WERI-Rb-1 (cell line): ENCODE measurements at regions not wholly inside any gene's neighbourhood (a gene's known extent, or its start where the extent isn't known, plus 50 kb on each side); places are given as distances from the start of the nearest gene placed in this dataset.

Experiments
- DNase-seq: peaks from one replicate; pipeline ENCODE4 v3.0.0-alpha.2; 2020
- H3K27ac ChIP-seq: fragments of 250-450 bp; sonication (Bioruptor Pico); 2 replicates; pipeline ENCODE4 v1.5.1; 2020; ENCODE audit warnings: mild to moderate bottlenecking, moderate library complexity
- H3K27me3 ChIP-seq: fragments of 250-450 bp; sonication (Bioruptor Pico); 2 replicates; pipeline ENCODE4 v1.5.1; 2021; ENCODE audit warnings: mild to moderate bottlenecking, low read depth, moderate library complexity; ENCODE audit not compliant: insufficient read depth, severe bottlenecking
- H3K36me3 ChIP-seq: fragments of 250-450 bp; sonication (Bioruptor Pico); 2 replicates; pipeline ENCODE4 v1.5.1; 2020; ENCODE audit warnings: mild to moderate bottlenecking, moderate library complexity
- H3K4me3 ChIP-seq: 2 replicates; pipeline ENCODE4 v1.5.1; 2011; ENCODE audit warnings: low read depth, mild to moderate bottlenecking, control low read depth, low read length
- H3K9me3 ChIP-seq: fragments of 250-450 bp; sonication (Bioruptor Pico); 2 replicates; pipeline ENCODE4 v1.5.1; 2021; ENCODE audit warnings: mild to moderate bottlenecking, moderate library complexity; ENCODE audit not compliant: severe bottlenecking
- TF ChIP-seq, protein P1 (sequence below): IDR thresholded peaks from 2 replicates; pipeline ENCODE4 v1.5.1; 2011; ENCODE audit warnings: low read depth, mild to moderate bottlenecking, control low read depth, inconsistent platforms, low read length

DNA sequence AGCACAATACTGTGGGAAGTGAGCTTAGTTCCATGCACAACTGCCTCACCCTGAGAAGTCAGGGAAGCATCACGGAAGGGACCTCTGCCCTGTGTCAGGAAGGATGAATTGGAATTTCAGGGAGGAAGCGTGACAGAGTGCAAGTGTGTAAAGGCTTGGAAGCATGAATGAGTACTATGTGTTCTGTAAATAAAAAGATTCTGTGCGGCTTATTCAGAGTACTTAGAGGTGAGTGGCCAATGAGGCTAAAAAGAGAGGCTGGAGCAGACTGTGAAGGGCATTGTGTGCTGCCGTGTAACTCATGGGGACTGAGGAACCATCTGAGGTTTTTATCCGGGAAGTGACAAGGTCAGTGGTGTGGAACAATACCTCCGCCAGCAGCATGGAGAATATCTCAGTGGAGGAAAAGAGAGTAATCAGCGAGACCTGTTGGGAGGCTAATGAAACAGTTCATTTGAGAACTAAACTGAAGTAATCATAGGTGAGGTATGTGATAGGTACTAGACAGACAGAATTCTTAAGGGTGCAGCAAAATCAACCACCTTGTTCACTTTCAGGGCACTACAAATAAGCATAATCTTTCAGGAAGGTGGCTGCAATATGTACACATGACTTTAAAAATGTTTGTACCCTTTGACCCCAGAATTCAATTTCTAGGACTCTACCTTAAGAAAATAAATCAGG lies 64.9 kb upstream of the SPRED1 start:
- Histone ChIP-seq H3K36me3 (no peaks in the 10 kb centered on the region), H3K27me3 (no peaks in the 10 kb centered on the region), H3K27ac (no peak overlapping the region), H3K9me3 (no peaks in the 10 kb centered on the region), H3K4me3 (no peak overlapping the region)
- DNase-seq, result no peak
- TF ChIP-seq, protein P1, sequence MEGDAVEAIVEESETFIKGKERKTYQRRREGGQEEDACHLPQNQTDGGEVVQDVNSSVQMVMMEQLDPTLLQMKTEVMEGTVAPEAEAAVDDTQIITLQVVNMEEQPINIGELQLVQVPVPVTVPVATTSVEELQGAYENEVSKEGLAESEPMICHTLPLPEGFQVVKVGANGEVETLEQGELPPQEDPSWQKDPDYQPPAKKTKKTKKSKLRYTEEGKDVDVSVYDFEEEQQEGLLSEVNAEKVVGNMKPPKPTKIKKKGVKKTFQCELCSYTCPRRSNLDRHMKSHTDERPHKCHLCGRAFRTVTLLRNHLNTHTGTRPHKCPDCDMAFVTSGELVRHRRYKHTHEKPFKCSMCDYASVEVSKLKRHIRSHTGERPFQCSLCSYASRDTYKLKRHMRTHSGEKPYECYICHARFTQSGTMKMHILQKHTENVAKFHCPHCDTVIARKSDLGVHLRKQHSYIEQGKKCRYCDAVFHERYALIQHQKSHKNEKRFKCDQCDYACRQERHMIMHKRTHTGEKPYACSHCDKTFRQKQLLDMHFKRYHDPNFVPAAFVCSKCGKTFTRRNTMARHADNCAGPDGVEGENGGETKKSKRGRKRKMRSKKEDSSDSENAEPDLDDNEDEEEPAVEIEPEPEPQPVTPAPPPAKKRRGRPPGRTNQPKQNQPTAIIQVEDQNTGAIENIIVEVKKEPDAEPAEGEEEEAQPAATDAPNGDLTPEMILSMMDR, result no peak

DNA sequence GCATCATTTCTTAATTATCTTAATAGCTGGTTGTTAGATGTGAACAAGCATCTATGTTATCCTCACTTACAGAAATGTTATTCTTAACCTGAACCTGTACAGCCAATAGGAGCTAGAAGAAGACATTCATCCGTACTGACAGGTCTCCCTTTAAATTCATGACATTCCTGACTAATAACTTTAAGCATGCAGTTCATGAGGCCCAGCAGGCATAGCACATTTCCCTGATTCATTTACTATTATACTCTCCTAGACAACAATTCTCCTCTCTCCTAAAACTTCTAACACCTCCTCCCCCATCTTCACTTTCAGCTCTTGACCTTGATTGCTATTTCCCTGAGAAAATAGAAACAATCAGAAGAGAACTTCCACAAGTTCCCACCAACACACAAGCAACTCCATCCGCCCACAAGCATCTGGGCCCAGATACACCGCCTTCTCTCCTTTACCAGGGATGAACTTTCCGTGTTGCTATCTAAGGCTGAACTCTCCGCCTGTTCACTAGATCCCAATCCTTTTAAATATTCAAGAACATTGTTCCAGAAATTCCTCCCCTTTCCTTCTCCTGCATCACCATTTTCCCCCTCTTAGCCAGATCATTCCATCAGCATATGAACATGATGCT lies 62.9 kb upstream of the SPRED1 start:
- DNase-seq, result no peak
- Histone ChIP-seq H3K36me3 (no peaks in the 10 kb centered on the region), H3K27ac (no peak overlapping the region), H3K4me3 (no peak overlapping the region), H3K27me3 (no peaks in the 10 kb centered on the region), H3K9me3 (no peaks in the 10 kb centered on the region)
- TF ChIP-seq, protein P1, result no peak

DNA sequence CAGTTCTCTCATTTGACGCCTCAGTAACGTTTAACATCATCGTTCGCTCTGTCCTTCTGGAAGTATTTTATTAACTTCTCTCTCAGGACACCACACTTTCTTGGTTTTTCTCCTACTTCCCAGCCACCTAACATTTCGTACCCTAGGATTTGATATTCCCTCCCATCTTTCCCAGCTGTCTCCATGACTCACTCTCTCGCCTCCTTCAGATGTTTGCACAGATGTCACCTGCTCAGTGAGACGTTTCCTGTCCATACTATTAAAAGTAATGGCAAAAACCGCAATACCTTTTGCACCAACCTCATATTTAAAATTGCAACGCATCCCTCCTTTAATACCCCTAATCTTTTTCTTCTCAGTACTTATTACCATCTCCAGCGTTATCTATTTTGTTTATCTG lies 62.1 kb upstream of the SPRED1 start:
- Histone ChIP-seq H3K36me3 (no peaks in the 10 kb centered on the region), H3K27me3 (no peaks in the 10 kb centered on the region), H3K4me3 (no peak overlapping the region), H3K9me3 (no peaks in the 10 kb centered on the region), H3K27ac (no peak overlapping the region)
- TF ChIP-seq, protein P1, result no peak
- no peak for DNase-seq

DNA sequence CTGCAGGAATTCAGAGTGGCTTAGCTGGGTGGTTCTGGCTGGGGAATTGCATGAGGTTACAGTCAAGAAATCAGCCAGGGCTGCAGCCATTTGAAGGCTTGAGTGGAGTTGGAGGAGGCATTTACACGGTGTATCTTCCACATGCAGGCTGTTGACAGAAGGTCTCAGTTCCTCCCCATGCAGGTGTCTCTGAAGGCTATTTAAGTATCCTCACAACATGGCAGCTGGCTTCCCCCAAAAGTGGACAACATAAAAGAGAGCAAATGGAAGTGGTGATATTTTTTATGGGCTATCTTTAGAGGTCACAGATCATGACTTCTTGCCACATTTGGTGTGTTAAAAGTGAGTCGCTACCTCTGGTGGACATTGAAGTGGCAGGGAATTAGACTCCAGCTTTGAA lies 60.1 kb upstream of the SPRED1 start:
- H3K27me3 ChIP-seq, result no peaks in the 10 kb centered on the region
- no peaks in the 10 kb centered on the region for H3K9me3 ChIP-seq
- DNase-seq, result no peak
- no peak overlapping the region for H3K4me3 ChIP-seq
- H3K27ac ChIP-seq, result no peak overlapping the region
- TF ChIP-seq, protein P1, result no peak
- no peaks in the 10 kb centered on the region for H3K36me3 ChIP-seq

DNA sequence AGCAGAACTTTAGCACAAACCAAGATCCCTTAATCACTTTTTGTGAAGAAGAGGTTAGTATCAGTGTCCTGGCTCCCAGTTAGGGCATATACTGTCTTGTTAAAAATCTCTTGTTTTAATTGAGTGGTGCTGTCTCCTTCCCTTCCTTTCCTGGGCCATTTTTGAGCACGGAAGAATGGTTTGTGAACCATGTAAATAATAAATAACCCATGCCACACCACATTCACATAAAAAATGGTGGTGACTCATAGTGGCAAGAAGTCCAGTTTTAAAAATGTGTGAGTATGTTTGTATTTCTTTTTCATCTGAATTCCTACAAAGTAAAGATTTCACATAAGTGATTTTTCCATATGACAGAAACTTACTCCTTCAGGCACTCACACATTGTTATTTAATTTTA lies 59.1 kb upstream of the SPRED1 start:
- Histone ChIP-seq H3K9me3 (no peaks in the 10 kb centered on the region), H3K4me3 (no peak overlapping the region), H3K27me3 (peaks cover 2% of the 10 kb centered on the region), H3K27ac (no peak overlapping the region), H3K36me3 (no peaks in the 10 kb centered on the region)
- TF ChIP-seq, protein P1, result no peak
- no peak for DNase-seq
